ENCODE measurements at regions not wholly inside any gene's neighbourhood (a gene's known extent, or its start where the extent isn't known, plus 50 kb on each side); places are given as distances from the start of the nearest gene placed in this dataset.
A peak's percentile ranks its signal among the peaks of the same experiment; 100 is the strongest.

- DNase-seq (ENCODE audit: low read depth), result no peak
- no peak overlapping the region for H3K4me3 ChIP-seq (ENCODE audit: low read depth, low read length)
- no peak for TF ChIP-seq CTCF (IDR thresholded peaks at IDR 0.05; ENCODE audit: insufficient read depth, low read depth, low read length)
These were observed 81.0 kb downstream of the TMX1 start for GRCh38 chr14:51321036-51321435.

- DNase-seq (ENCODE audit: low read depth), result no peak
- H3K4me3 ChIP-seq (ENCODE audit: low read depth, low read length), result no peak overlapping the region
- no peak for TF ChIP-seq CTCF (IDR thresholded peaks at IDR 0.05; ENCODE audit: insufficient read depth, low read depth, low read length)
These were observed 83.4 kb downstream of the TMX1 start for GRCh38 chr14:51323492-51323891.

GRCh38 chr14:51327376-51327775 lies 87.3 kb downstream of the TMX1 start:
- no peak overlapping the region for H3K4me3 ChIP-seq (ENCODE audit: low read depth, low read length)

GRCh38 chr14:51328064-51328771 lies 88.2 kb downstream of the TMX1 start:
- no peak for TF ChIP-seq CTCF (IDR thresholded peaks at IDR 0.05; ENCODE audit: insufficient read depth, low read depth, low read length)
- no peak overlapping the region for H3K4me3 ChIP-seq (ENCODE audit: low read depth, low read length)
- DNase-seq (ENCODE audit: low read depth), result peak; percentile 70

More at GRCh38 chr14:51327376-51327775, 87.3 kb downstream of the TMX1 start:
- no peak for DNase-seq (ENCODE audit: low read depth)
- TF ChIP-seq CTCF (IDR thresholded peaks at IDR 0.05; ENCODE audit: insufficient read depth, low read depth, low read length), result no peak

- no peak for TF ChIP-seq CTCF (IDR thresholded peaks at IDR 0.05; ENCODE audit: insufficient read depth, low read depth, low read length)
- peak; percentile 78 for DNase-seq (ENCODE audit: low read depth)
These were observed 88.8 kb downstream of the TMX1 start for GRCh38 chr14:51328772-51329353.

GRCh38 chr14:51331486-51332367 lies 91.7 kb downstream of the TMX1 start:
- DNase-seq (ENCODE audit: low read depth), result peak; percentile 71
- no peak overlapping the region for H3K4me3 ChIP-seq (ENCODE audit: low read depth, low read length)
- no peak for TF ChIP-seq CTCF (IDR thresholded peaks at IDR 0.05; ENCODE audit: insufficient read depth, low read depth, low read length)

More at GRCh38 chr14:51328772-51329353, 88.8 kb downstream of the TMX1 start:
- H3K4me3 ChIP-seq (ENCODE audit: low read depth, low read length), result no peak overlapping the region
